ENCODE measurements at regions not wholly inside any gene's neighbourhood (a gene's known extent, or its start where the extent isn't known, plus 50 kb on each side); places are given as distances from the start of the nearest gene placed in this dataset.

- BruUV-seq (replicated peaks): no TSS peak
- H3K27me3 ChIP-seq (ENCODE audit: control insufficient read depth, insufficient read depth, low read length): no peaks in the 10 kb centered on the region
- POLR2A ChIA-PET: no interaction called here
- no peaks in the 10 kb centered on the region for H3K36me3 ChIP-seq (ENCODE audit: control insufficient read depth, insufficient read depth, low read length)
- no peaks in the 10 kb centered on the region for H3K9me3 ChIP-seq (ENCODE audit: control insufficient read depth, insufficient read depth, low read depth, low read length)
- no peak for DNase-seq (ENCODE audit: low read depth, low spot score)
- intact Hi-C loops (cut with micrococcal nuclease; ENCODE audit: unreplicated experiment) (no loop called here), in situ Hi-C loops (cut with HindIII; ENCODE audit: low pct_unique_long_range_greater_than_20kb, low sequenced_read_pairs) (no loop called here)
- H3K27ac ChIP-seq (ENCODE audit: low read length): no peak overlapping the region
- H3K4me3 ChIP-seq (ENCODE audit: low read depth in 2 of 2, low read length in 2 of 2): no peak overlapping the region
- H3K4me1 ChIP-seq (ENCODE audit: control insufficient read depth, insufficient read depth, low read length): no peaks in the 10 kb centered on the region
- CTCF ChIA-PET: no interaction called here
- no peak for ATAC-seq
- TF ChIP-seq POLR2AphosphoS5 (IDR thresholded peaks at IDR 0.05; ENCODE audit: low read depth, low read length) (no peak), SIN3A (IDR thresholded peaks at IDR 0.05; ENCODE audit: borderline replicate concordance, insufficient read depth, low read depth, low read length) (no peak), CTCF (IDR thresholded peaks at IDR 0.05) (no peak)
Observed at GRCh38 chr4:18666322-18666721, 644.8 kb upstream of the LCORL start.

GRCh38 chr4:18664171-18664570 lies 642.6 kb upstream of the LCORL start:
- DNase-seq (ENCODE audit: low read depth, low spot score): no peak
- no peak for ATAC-seq
- Histone ChIP-seq H3K27ac (ENCODE audit: low read length) (no peak overlapping the region), H3K4me3 (ENCODE audit: low read depth in 2 of 2, low read length in 2 of 2) (no peak overlapping the region), H3K36me3 (ENCODE audit: control insufficient read depth, insufficient read depth, low read length) (no peaks in the 10 kb centered on the region), H3K4me1 (ENCODE audit: control insufficient read depth, insufficient read depth, low read length) (no peaks in the 10 kb centered on the region), H3K27me3 (ENCODE audit: control insufficient read depth, insufficient read depth, low read length) (no peaks in the 10 kb centered on the region), H3K9me3 (ENCODE audit: control insufficient read depth, insufficient read depth, low read depth, low read length) (no peaks in the 10 kb centered on the region)
- in situ Hi-C loops (cut with HindIII; ENCODE audit: low pct_unique_long_range_greater_than_20kb, low sequenced_read_pairs): no loop called here
- POLR2A ChIA-PET: no interaction called here
- no TSS peak for BruUV-seq (replicated peaks)
- intact Hi-C loops (cut with micrococcal nuclease; ENCODE audit: unreplicated experiment): no loop called here
- TF ChIP-seq CTCF (IDR thresholded peaks at IDR 0.05) (no peak), TCF7L2 (IDR thresholded peaks at IDR 0.05; ENCODE audit: low read depth, low read length) (no peak), REST (IDR thresholded peaks at IDR 0.05; ENCODE audit: insufficient read depth in 1 of 2, low read depth in 2 of 2, low read length in 1 of 2) (no peak), SIN3A (IDR thresholded peaks at IDR 0.05; ENCODE audit: borderline replicate concordance, insufficient read depth, low read depth, low read length) (no peak), POLR2AphosphoS5 (IDR thresholded peaks at IDR 0.05; ENCODE audit: low read depth, low read length) (no peak)
- CTCF ChIA-PET: no interaction called here

GRCh38 chr4:18645351-18645750 lies 623.8 kb upstream of the LCORL start:
- intact Hi-C loops (cut with micrococcal nuclease; ENCODE audit: unreplicated experiment): no loop called here

More at GRCh38 chr4:18645351-18645750, 623.8 kb upstream of the LCORL start:
- DNase-seq (ENCODE audit: low read depth, low spot score) (no peak), ATAC-seq (no peak)
- no TSS peak for BruUV-seq (replicated peaks)
- in situ Hi-C loops (cut with HindIII; ENCODE audit: low pct_unique_long_range_greater_than_20kb, low sequenced_read_pairs): no loop called here
- TF ChIP-seq POLR2AphosphoS5 (IDR thresholded peaks at IDR 0.05; ENCODE audit: low read depth, low read length): no peak
- no peak for TF ChIP-seq CTCF (IDR thresholded peaks at IDR 0.05)
- no peak for TF ChIP-seq SIN3A (IDR thresholded peaks at IDR 0.05; ENCODE audit: borderline replicate concordance, insufficient read depth, low read depth, low read length)
- no peak for TF ChIP-seq REST (IDR thresholded peaks at IDR 0.05; ENCODE audit: insufficient read depth in 1 of 2, low read depth in 2 of 2, low read length in 1 of 2)
- no peak for TF ChIP-seq TCF7L2 (IDR thresholded peaks at IDR 0.05; ENCODE audit: low read depth, low read length)
- POLR2A ChIA-PET: no interaction called here
- Histone ChIP-seq H3K4me1 (ENCODE audit: control insufficient read depth, insufficient read depth, low read length) (no peaks in the 10 kb centered on the region), H3K36me3 (ENCODE audit: control insufficient read depth, insufficient read depth, low read length) (no peaks in the 10 kb centered on the region), H3K27me3 (ENCODE audit: control insufficient read depth, insufficient read depth, low read length) (no peaks in the 10 kb centered on the region), H3K4me3 (ENCODE audit: low read depth in 2 of 2, low read length in 2 of 2) (no peak overlapping the region), H3K9me3 (ENCODE audit: control insufficient read depth, insufficient read depth, low read depth, low read length) (no peaks in the 10 kb centered on the region; the same call in 1 of the 2 replicates), H3K27ac (ENCODE audit: low read length) (no peak overlapping the region)
- CTCF ChIA-PET: no interaction called here

All from Panc1 (cell line).